HK-2 (cell line): ENCODE measurements at regions not wholly inside any gene's neighbourhood (a gene's known extent, or its start where the extent isn't known, plus 50 kb on each side); places are given as distances from the start of the nearest gene placed in this dataset.
A peak's percentile ranks its signal among the peaks of the same experiment; 100 is the strongest.
"Not testable (repeated sequence)": the region's sequence is repeated elsewhere in the genome, so short reads cannot be mapped to it uniquely, and the experiment has no call there.

Source experiments
- DNase-seq: peaks from one replicate; pipeline ENCODE4 v3.0.0-alpha.2; 2018; ENCODE audit not compliant: unreplicated experiment

DNA sequence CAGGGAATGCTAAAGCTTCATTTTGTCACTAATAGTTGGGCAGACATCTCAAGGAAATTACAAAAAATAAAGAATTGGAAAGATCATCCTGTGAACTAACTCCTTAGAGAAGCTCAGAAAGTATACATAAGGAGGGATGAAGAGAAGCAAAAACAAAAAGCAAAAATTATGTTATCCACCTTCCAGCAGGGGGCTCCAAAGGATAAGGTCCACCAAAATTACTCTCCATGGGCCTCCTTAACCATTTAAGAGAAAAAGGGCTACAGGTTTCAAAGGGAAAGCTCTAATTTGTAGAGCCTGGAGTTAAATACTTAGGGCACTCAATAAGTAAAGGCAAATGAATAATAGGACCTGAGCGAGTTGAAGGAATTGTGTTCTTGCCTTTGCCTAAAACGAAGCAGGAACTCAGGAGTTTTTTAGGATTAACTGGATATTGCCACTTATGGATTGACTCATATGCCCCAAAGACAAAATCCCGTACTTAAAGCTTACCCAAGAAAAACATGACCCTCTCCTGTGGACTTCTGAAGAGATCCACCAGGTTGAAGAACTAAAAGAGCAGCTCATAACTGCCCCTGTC is 1167.9 kb downstream of the DSC3 start:
- peak; percentile 13 for DNase-seq

GRCh38 chr18:29873211-29873610 is 1169.3 kb downstream of the DSC3 start:
- DNase-seq = no peak

GRCh38 chr18:29871246-29871645 is 1171.3 kb downstream of the DSC3 start:
- DNase-seq = no peak

GRCh38 chr18:29862824-29863223 is 1179.7 kb downstream of the DSC3 start:
- DNase-seq = no peak

GRCh38 chr18:29855637-29856036 is 1186.9 kb downstream of the DSC3 start:
- DNase-seq = no peak

DNA sequence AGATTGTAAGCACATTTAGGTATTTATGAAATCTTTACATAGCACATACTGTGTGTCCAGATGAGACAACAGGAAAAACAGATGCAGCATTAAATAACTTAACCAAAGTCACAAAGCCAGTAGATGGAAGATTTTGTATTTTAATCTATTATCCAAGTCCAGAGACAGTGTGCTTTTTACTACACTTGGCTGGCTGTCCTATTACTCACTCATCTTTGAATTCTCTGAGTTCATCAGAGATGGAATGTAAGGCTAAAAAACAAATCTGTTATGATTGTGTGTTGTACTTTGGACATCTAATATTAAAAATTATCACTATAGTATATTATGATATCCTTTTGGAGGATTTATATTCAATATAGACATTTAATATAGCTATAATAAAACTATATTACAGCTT is 1189.4 kb downstream of the DSC3 start:
- DNase-seq = no peak

DNA sequence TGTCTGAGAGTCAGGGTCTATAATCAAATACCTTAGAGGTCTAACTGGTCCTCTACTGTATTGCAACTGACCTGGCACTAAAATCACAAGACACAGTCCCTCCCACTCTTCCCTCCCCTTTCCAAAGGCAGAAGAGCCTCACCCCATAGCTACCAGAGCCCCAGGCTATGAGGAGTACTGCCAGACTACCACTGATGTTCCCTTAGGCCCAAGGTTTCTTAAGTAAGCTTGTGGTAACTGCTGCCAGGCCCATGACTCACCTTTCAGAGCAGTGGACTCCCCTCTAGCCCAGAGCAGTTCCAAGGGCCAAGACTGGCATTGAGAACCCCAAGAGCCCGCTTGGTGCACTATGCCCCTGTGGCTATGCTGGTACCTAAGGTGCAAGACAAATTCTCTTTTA is 1193.4 kb downstream of the DSC3 start:
- no peak for DNase-seq

DNA sequence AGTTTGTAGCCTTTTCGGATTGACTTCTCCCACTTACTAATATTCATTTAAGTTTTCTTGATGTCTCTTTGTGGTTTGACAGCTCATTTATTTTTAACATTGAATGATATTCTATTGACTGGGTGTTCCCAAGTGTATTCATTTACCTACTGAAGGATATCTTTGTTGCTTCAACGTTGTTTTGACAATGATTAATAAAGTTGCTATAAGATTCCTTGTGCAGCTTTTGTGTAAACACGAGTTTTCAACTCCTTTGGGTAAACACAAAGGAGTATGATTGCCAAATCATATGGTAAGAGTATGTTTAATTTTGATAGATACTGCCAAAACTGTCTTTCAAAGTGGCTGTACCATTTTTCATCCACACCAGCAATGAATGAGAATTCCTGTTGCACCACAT is 1200.9 kb downstream of the DSC3 start:
- no peak for DNase-seq

DNA sequence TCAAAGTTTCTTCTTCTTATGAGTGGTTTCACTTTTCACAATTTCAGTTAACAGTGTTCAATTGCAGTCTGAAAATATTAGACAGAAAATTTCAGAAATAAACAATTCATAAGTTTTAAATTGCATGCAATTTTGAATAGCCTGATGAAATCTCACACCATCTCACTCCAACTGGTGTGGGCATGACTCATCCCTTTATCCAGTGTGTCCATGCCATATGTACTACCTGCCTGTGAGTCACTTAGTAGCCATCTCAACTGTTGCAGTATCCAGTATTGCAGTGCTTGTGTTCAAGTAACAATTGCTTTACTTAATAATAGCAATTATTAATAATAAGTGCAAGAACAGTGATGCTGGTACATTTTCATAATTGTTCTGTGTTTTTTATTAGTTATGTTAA is 1202.5 kb downstream of the DSC3 start:
- peak; percentile 4 for DNase-seq

GRCh38 chr18:29838961-29839360 is 1203.6 kb downstream of the DSC3 start:
- DNase-seq = not testable (repeated sequence)

- DNase-seq = no peak
Observed at GRCh38 chr18:29838556-29838955, 1204.0 kb downstream of the DSC3 start.

GRCh38 chr18:29823671-29824070 is 1218.9 kb downstream of the DSC3 start:
- DNase-seq = no peak

GRCh38 chr18:29821544-29821943 is 1221.0 kb downstream of the DSC3 start:
- DNase-seq = no peak

DNA sequence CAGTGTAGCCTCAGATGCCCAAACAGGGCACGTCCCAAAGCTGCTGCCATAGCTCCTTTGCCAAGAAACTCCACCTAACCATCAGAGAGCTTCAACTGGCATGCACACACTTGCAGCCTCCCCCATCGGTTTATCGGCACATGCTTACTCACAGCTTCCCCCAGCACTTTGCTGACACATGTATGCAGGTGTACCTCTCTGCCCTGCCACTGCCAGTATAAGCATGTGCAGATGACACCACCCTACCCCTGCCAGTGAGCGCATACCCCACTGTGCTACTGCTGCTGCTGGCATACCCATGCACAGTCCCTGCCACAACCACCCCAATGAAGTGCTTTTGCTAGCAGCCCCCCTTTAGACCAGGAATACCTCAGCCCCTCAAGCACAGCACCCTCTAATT is 1231.0 kb downstream of the DSC3 start:
- DNase-seq = no peak

- no peak for DNase-seq
Observed at GRCh38 chr18:29780816-29781215, 1261.7 kb downstream of the DSC3 start.

DNA sequence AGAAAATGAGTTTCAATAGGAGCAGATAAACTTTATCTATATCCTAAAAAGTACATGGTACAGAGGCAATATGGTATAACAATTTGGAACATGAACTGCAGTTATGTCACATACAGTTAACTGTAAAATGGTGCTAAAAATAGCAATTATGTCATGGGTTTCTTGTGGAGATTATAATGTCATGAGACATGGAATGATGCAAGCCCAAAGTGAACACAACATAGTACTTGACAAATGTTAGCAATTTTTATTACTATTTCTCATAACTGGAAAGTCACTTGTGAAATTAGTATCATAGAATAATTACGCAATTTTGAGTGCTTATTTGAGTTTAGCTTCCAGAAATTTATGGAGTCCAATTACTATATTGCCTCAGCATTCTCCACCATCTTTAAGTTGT is 1263.4 kb downstream of the DSC3 start:
- no peak for DNase-seq

- no peak for DNase-seq
Observed at GRCh38 chr18:29753379-29753778, 1289.2 kb downstream of the DSC3 start.

DNA sequence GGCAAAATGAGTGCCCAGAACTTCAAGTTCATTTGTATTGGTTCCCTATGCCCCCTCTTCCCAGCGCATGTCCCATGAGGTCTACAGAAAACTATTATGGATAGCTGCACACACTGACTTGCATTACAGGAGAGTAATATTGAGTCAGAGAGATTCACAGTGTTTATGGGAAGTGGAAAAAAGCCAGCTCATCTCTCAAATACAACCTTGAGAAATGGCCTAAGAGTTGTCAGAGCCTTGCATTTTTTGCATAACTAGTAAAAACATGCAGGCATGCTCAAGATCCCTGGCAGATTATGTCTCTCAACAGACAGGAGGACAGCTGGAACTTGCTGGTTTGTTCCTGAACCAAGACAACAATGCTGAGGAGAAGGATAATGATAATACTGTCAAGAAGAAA is 1292.8 kb downstream of the DSC3 start:
- no peak for DNase-seq

DNA sequence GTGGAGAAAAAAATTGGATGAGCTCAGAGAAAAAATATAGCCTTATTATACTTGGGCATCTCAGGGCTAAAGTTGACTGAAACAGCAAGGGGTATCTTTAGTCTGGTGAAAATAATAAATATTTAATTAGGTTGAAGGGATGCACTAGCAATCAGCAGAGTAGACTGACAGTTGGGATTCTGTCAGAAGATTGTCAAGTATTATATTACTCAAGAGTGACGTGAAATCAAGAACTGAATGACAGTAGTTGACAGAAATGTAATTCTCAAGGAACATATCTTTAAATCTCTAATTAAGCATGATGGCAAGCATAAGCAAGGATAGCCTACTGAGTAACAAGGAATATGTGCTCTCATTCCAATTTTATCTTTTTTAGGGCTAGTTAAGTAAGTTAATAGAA is 1301.1 kb downstream of the DSC3 start:
- no peak for DNase-seq

GRCh38 chr18:29737620-29738019 is 1304.9 kb downstream of the DSC3 start:
- DNase-seq = no peak

DNA sequence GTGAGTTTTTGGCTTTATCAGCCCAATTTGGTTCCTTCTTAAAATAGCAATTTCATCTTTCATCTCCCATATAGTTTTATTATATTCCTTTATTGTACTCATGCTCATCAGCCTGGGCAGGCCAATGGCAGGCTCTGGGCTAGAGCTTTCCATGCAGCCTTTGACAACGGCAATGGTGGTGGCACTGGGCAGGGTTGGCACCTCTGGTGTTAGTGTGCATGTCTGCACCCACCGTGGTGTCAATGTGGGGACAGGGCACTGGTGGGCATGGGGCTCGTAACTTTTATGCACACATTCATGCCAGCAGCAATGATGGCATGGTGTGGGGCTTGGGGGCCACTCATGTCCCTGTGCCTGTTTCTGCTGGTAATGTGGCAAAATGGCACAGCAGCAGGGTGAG is 1305.4 kb downstream of the DSC3 start:
- no peak for DNase-seq

DNA sequence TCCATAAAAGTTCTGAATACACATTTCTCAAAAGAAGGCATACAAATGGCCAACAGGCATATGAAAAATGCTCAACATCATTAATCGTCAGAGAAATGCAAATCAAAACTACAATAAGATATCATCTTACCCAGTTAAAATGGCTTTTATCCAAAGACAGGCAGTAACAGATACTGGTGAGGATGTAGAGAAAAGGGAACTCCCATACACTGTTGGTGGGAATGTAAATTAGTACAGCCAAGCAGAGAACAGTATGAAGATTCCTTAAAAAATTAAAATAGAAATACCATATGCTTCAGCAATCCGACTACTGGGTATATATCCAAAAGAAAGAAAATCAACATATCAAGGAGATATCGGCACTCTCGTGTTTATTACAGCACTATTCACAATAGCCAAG is 1312.5 kb downstream of the DSC3 start:
- DNase-seq = no peak

GRCh38 chr18:29726646-29727045 is 1315.9 kb downstream of the DSC3 start:
- DNase-seq = no peak

DNA sequence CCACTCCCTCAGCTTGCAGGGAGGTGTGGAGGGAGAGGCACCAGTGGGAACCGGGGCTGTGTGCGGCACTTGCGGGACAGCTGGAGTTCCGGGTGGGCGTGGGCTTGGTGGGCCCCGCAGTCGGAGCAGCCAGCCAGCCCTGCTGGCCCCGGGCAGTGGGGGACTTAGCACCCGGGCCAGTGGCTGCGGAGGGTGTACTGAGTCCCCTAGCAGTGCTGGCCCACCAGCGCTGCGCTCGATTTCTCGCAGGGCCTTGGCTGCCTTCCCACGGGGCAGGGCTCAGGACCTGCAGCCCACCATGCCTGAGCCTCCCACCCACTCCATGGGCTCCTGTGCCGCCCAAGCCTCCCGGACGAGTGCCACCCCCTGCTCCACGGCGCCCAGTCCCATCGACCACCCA is 1319.1 kb downstream of the DSC3 start:
- DNase-seq = not testable (repeated sequence)

GRCh38 chr18:29715960-29716359 is 1326.6 kb downstream of the DSC3 start:
- not testable (repeated sequence) for DNase-seq
